DND-41 (cell line): ENCODE measurements at regions not wholly inside any gene's neighbourhood (a gene's known extent, or its start where the extent isn't known, plus 50 kb on each side); places are given as distances from the start of the nearest gene placed in this dataset.

Source experiments
- ATAC-seq: fragments of 200-7000 bp; cut with Tn5 transposase; 3 replicates; pipeline ENCODE4 v1.9.1; 2021; ENCODE audit warnings: low read depth; ENCODE audit not compliant: insufficient read depth
- DNase-seq: peaks from one replicate; pipeline ENCODE4 v3.0.0-alpha.2; 2020
- H2AFZ ChIP-seq: 2 replicates; pipeline ENCODE4 v1.6.0; 2012; ENCODE audit warnings: low read depth, low read length
- H3K27ac ChIP-seq: 2 replicates; pipeline ENCODE4 v1.5.1; 2012; ENCODE audit warnings: low read length, inconsistent platforms
- H3K27me3 ChIP-seq: fragments of 200-600 bp; sonication (generic); 2 replicates; pipeline ENCODE4 v1.6.0; 2012; ENCODE audit warnings: low read length, mild to moderate bottlenecking, inconsistent platforms; ENCODE audit not compliant: insufficient read depth, poor library complexity
- H3K36me3 ChIP-seq: 2 replicates; pipeline ENCODE4 v1.5.1; 2012; ENCODE audit warnings: low read length, inconsistent platforms; ENCODE audit not compliant: insufficient read depth
- H3K4me1 ChIP-seq: 2 replicates; pipeline ENCODE4 v1.5.1; 2012; ENCODE audit warnings: mild to moderate bottlenecking, low read length; ENCODE audit not compliant: insufficient read depth
- H3K4me2 ChIP-seq: 2 replicates; pipeline ENCODE4 v1.6.0; 2012; ENCODE audit warnings: mild to moderate bottlenecking, moderate library complexity, low read length, inconsistent platforms; ENCODE audit not compliant: insufficient read depth
- H3K4me3 ChIP-seq, 2 experiments: fragments of 200-600 bp in 1 of 2; shearing (Covaris generic) in 1 of 2; 2 replicates each; pipeline ENCODE4 v1.5.1; 2012 to 2016; ENCODE audit warnings: inconsistent platforms in 2 of 2, low read length in 2 of 2, mild to moderate bottlenecking in 2 of 2, low read depth in 1 of 2, moderate library complexity in 1 of 2
- H3K79me2 ChIP-seq: 2 replicates; pipeline ENCODE4 v1.6.0; 2012; ENCODE audit warnings: low read length, inconsistent platforms; ENCODE audit not compliant: insufficient read depth
- H3K9ac ChIP-seq: 2 replicates; pipeline ENCODE4 v1.6.0; 2012; ENCODE audit warnings: low read depth, mild to moderate bottlenecking, inconsistent platforms, low read length, moderate library complexity
- H3K9me3 ChIP-seq: 2 replicates; pipeline ENCODE4 v1.5.1; 2012; ENCODE audit warnings: low read length, moderate library complexity, mild to moderate bottlenecking, inconsistent platforms; ENCODE audit not compliant: insufficient read depth, severe bottlenecking
- H4K20me1 ChIP-seq: 2 replicates; pipeline ENCODE4 v1.6.0; 2012; ENCODE audit warnings: low read length; ENCODE audit not compliant: insufficient read depth
- CTCF ChIP-seq: IDR thresholded peaks from 2 replicates; pipeline ENCODE4 v1.5.1; 2012; ENCODE audit warnings: borderline replicate concordance, low read length, moderate library complexity, mild to moderate bottlenecking; ENCODE audit not compliant: poor library complexity, severe bottlenecking; ENCODE audit errors: extremely low read depth
- EZH2 ChIP-seq: IDR thresholded peaks from 3 replicates; pipeline ENCODE4 v1.6.1; 2012; ENCODE audit warnings: borderline replicate concordance, low read depth, mild to moderate bottlenecking, moderate library complexity, low read length, inconsistent platforms; ENCODE audit not compliant: severe bottlenecking

GRCh38 chr1:98256700-98257099 is 335.9 kb upstream of the DPYD start:
- Histone ChIP-seq H3K27ac (no peak overlapping the region), H4K20me1 (no peaks in the 10 kb centered on the region), H3K9ac (no peak overlapping the region), H3K27me3 (no peaks in the 10 kb centered on the region), H3K9me3 (no peaks in the 10 kb centered on the region), H3K4me2 (no peak overlapping the region), H3K4me1 (no peaks in the 10 kb centered on the region), H3K4me3 (no peak overlapping the region), H3K36me3 (no peaks in the 10 kb centered on the region), H3K79me2 (no peaks in the 10 kb centered on the region), H2AFZ (no peak overlapping the region)
- no peak for DNase-seq
- no peak for ATAC-seq
- TF ChIP-seq EZH2 (no peak), CTCF (no peak)

- DNase-seq (no peak), ATAC-seq (no peak)
- H3K4me2 ChIP-seq, result no peak overlapping the region
- H2AFZ ChIP-seq, result peak overlapping the region; percentile 57; the same call in 1 of the 2 replicates
- H3K79me2 ChIP-seq, result no peaks in the 10 kb centered on the region
- H3K4me1 ChIP-seq, result no peaks in the 10 kb centered on the region
- no peaks in the 10 kb centered on the region for H3K36me3 ChIP-seq
- TF ChIP-seq CTCF (no peak), EZH2 (no peak)
- H4K20me1 ChIP-seq, result no peaks in the 10 kb centered on the region
- H3K27ac ChIP-seq, result no peak overlapping the region; the same call in 1 of the 2 replicates
- peaks cover 7% of the 10 kb centered on the region for H3K9me3 ChIP-seq
- no peak overlapping the region for H3K4me3 ChIP-seq
- no peaks in the 10 kb centered on the region for H3K27me3 ChIP-seq
- H3K9ac ChIP-seq, result no peak overlapping the region
Observed at GRCh38 chr1:98253145-98253544, 332.3 kb upstream of the DPYD start.

- DNase-seq (no peak), ATAC-seq (no peak)
- peaks cover 7% of the 10 kb centered on the region for H3K9me3 ChIP-seq
- no peaks in the 10 kb centered on the region for H3K27me3 ChIP-seq
- H3K4me3 ChIP-seq, result no peak overlapping the region
- TF ChIP-seq CTCF, result peak; percentile 30
- TF ChIP-seq EZH2, result no peak
- H3K4me1 ChIP-seq, result no peaks in the 10 kb centered on the region
- H3K36me3 ChIP-seq, result no peaks in the 10 kb centered on the region
- no peak overlapping the region for H3K9ac ChIP-seq
- no peaks in the 10 kb centered on the region for H3K79me2 ChIP-seq
- no peak overlapping the region for H3K4me2 ChIP-seq
- H2AFZ ChIP-seq, result no peak overlapping the region
- H4K20me1 ChIP-seq, result no peaks in the 10 kb centered on the region
- H3K27ac ChIP-seq, result no peak overlapping the region
Observed at GRCh38 chr1:98251497-98251896, 330.7 kb upstream of the DPYD start.

- peak; percentile 13 for DNase-seq
- H3K4me2 ChIP-seq, result no peak overlapping the region
- peak overlapping the region; percentile 19; the same call in 1 of the 2 replicates for H3K27ac ChIP-seq
- no peaks in the 10 kb centered on the region for H3K79me2 ChIP-seq
- no peak for TF ChIP-seq EZH2
- no peak for TF ChIP-seq CTCF
- no peaks in the 10 kb centered on the region for H4K20me1 ChIP-seq
- no peak overlapping the region for H3K9ac ChIP-seq
- H3K4me3 ChIP-seq, result no peak overlapping the region
- no peaks in the 10 kb centered on the region for H3K27me3 ChIP-seq
- no peaks in the 10 kb centered on the region for H3K36me3 ChIP-seq
- peak; percentile 67; the same call in 2 of the 3 replicates for ATAC-seq
- peaks cover 36% of the 10 kb centered on the region for H3K9me3 ChIP-seq
- peaks cover 4% of the 10 kb centered on the region for H3K4me1 ChIP-seq
- no peak overlapping the region; the same call in 1 of the 2 replicates for H2AFZ ChIP-seq
Observed at GRCh38 chr1:98232678-98233077, 311.8 kb upstream of the DPYD start.
